ENCODE measurements at regions not wholly inside any gene's neighbourhood (a gene's known extent, or its start where the extent isn't known, plus 50 kb on each side); places are given as distances from the start of the nearest gene placed in this dataset.
"Not testable (repeated sequence)": the region's sequence is repeated elsewhere in the genome, so short reads cannot be mapped to it uniquely, and the experiment has no call there.

GRCh38 chr12:24654344-24654743 is 294.6 kb downstream of the BCAT1 start:
- H3K27me3 ChIP-seq (replicated peaks in 2 of 5; ENCODE audit: control insufficient read depth in 4 of 5, insufficient read depth in 5 of 5, low read length in 4 of 5); POLR2A ChIA-PET; H3K9me3 ChIP-seq (ENCODE audit: control extremely low read depth in 1 of 5, control insufficient read depth in 4 of 5, insufficient read depth in 2 of 5, low read depth in 1 of 5, low read length in 4 of 5); H3K36me3 ChIP-seq (ENCODE audit: control insufficient read depth in 4 of 4, insufficient read depth in 4 of 4, low read length in 3 of 4); H3K27ac ChIP-seq (ENCODE audit: insufficient read depth in 1 of 2, low read depth in 1 of 2, low read length in 2 of 2, poor library complexity in 1 of 2, severe bottlenecking in 2 of 2); DNase-seq; H3K4me1 ChIP-seq (ENCODE audit: control extremely low read depth in 1 of 4, control insufficient read depth in 4 of 4, insufficient read depth in 4 of 4, low read length in 3 of 4); H3K4me3 ChIP-seq (ENCODE audit: control insufficient read depth in 1 of 7, extremely low read depth in 1 of 7, insufficient read depth in 4 of 7, low read depth in 2 of 7, low read length in 6 of 7): not testable (repeated sequence)
- CTCF ChIA-PET: interaction anchor here (1.2 kb wide), 1 partner anchor 10 kb away, joined by 3 read pairs; no protein-coding TSS in a partner anchor
- WGBS (ENCODE audit: insufficient coverage): 100% methylated on average over 2 of the region's 4 CpGs

GRCh38 chr12:24649634-24650033 is 299.3 kb downstream of the BCAT1 start:
- POLR2A ChIA-PET: no interaction called here
- WGBS (ENCODE audit: insufficient coverage): 100% methylated on average over 4 of the region's 4 CpGs

GRCh38 chr12:24649209-24649608 is 299.7 kb downstream of the BCAT1 start:
- CTCF ChIA-PET: interaction anchor here (1.4 kb wide), 1 partner anchor 78 kb away, joined by 3 read pairs; no protein-coding TSS in a partner anchor

More at GRCh38 chr12:24649634-24650033, 299.3 kb downstream of the BCAT1 start:
- H3K4me1 ChIP-seq (ENCODE audit: control extremely low read depth in 1 of 4, control insufficient read depth in 4 of 4, insufficient read depth in 4 of 4, low read length in 3 of 4): no peaks in the 10 kb centered on the region
- H3K27me3 ChIP-seq (replicated peaks in 2 of 5; ENCODE audit: control insufficient read depth in 4 of 5, insufficient read depth in 5 of 5, low read length in 4 of 5): no peaks in the 10 kb centered on the region
- no peak for DNase-seq
- no peaks in the 10 kb centered on the region for H3K9me3 ChIP-seq (ENCODE audit: control extremely low read depth in 1 of 5, control insufficient read depth in 4 of 5, insufficient read depth in 2 of 5, low read depth in 1 of 5, low read length in 4 of 5)
- no peak overlapping the region for H3K27ac ChIP-seq (ENCODE audit: insufficient read depth in 1 of 2, low read depth in 1 of 2, low read length in 2 of 2, poor library complexity in 1 of 2, severe bottlenecking in 2 of 2)
- CTCF ChIA-PET: interaction anchor here (1.4 kb wide), 1 partner anchor 78 kb away, joined by 3 read pairs; no protein-coding TSS in a partner anchor
- H3K4me3 ChIP-seq (ENCODE audit: control insufficient read depth in 1 of 7, extremely low read depth in 1 of 7, insufficient read depth in 4 of 7, low read depth in 2 of 7, low read length in 6 of 7): no peak overlapping the region
- no peaks in the 10 kb centered on the region for H3K36me3 ChIP-seq (ENCODE audit: control insufficient read depth in 4 of 4, insufficient read depth in 4 of 4, low read length in 3 of 4)

GRCh38 chr12:24645254-24645653 is 303.6 kb downstream of the BCAT1 start:
- Histone ChIP-seq H3K4me1 (ENCODE audit: control extremely low read depth in 1 of 4, control insufficient read depth in 4 of 4, insufficient read depth in 4 of 4, low read length in 3 of 4) (no peaks in the 10 kb centered on the region), H3K9me3 (ENCODE audit: control extremely low read depth in 1 of 5, control insufficient read depth in 4 of 5, insufficient read depth in 2 of 5, low read depth in 1 of 5, low read length in 4 of 5) (no peaks in the 10 kb centered on the region), H3K27ac (ENCODE audit: insufficient read depth in 1 of 2, low read depth in 1 of 2, low read length in 2 of 2, poor library complexity in 1 of 2, severe bottlenecking in 2 of 2) (no peak overlapping the region), H3K36me3 (ENCODE audit: control insufficient read depth in 4 of 4, insufficient read depth in 4 of 4, low read length in 3 of 4) (no peaks in the 10 kb centered on the region), H3K27me3 (replicated peaks in 2 of 5; ENCODE audit: control insufficient read depth in 4 of 5, insufficient read depth in 5 of 5, low read length in 4 of 5) (no peaks in the 10 kb centered on the region), H3K4me3 (ENCODE audit: control insufficient read depth in 1 of 7, extremely low read depth in 1 of 7, insufficient read depth in 4 of 7, low read depth in 2 of 7, low read length in 6 of 7) (no peak overlapping the region)
- WGBS (ENCODE audit: insufficient coverage): no CpG with 5 or more reads among the region's 1 CpG
- DNase-seq: no peak
- POLR2A ChIA-PET: no interaction called here
- CTCF ChIA-PET: interaction anchor here (1.5 kb wide), 1 partner anchor 9 kb away, joined by 3 read pairs; no protein-coding TSS in a partner anchor

More at GRCh38 chr12:24649209-24649608, 299.7 kb downstream of the BCAT1 start:
- Histone ChIP-seq H3K4me1 (ENCODE audit: control extremely low read depth in 1 of 4, control insufficient read depth in 4 of 4, insufficient read depth in 4 of 4, low read length in 3 of 4) (no peaks in the 10 kb centered on the region), H3K27me3 (replicated peaks in 2 of 5; ENCODE audit: control insufficient read depth in 4 of 5, insufficient read depth in 5 of 5, low read length in 4 of 5) (no peaks in the 10 kb centered on the region), H3K4me3 (ENCODE audit: control insufficient read depth in 1 of 7, extremely low read depth in 1 of 7, insufficient read depth in 4 of 7, low read depth in 2 of 7, low read length in 6 of 7) (no peak overlapping the region), H3K9me3 (ENCODE audit: control extremely low read depth in 1 of 5, control insufficient read depth in 4 of 5, insufficient read depth in 2 of 5, low read depth in 1 of 5, low read length in 4 of 5) (no peaks in the 10 kb centered on the region), H3K27ac (ENCODE audit: insufficient read depth in 1 of 2, low read depth in 1 of 2, low read length in 2 of 2, poor library complexity in 1 of 2, severe bottlenecking in 2 of 2) (no peak overlapping the region), H3K36me3 (ENCODE audit: control insufficient read depth in 4 of 4, insufficient read depth in 4 of 4, low read length in 3 of 4) (no peaks in the 10 kb centered on the region)
- WGBS (ENCODE audit: insufficient coverage): no CpG with 5 or more reads among the region's 3 CpGs
- POLR2A ChIA-PET: no interaction called here
- DNase-seq: no peak

- Histone ChIP-seq H3K27me3 (replicated peaks in 2 of 5; ENCODE audit: control insufficient read depth in 4 of 5, insufficient read depth in 5 of 5, low read length in 4 of 5) (no peaks in the 10 kb centered on the region), H3K9me3 (ENCODE audit: control extremely low read depth in 1 of 5, control insufficient read depth in 4 of 5, insufficient read depth in 2 of 5, low read depth in 1 of 5, low read length in 4 of 5) (no peaks in the 10 kb centered on the region), H3K4me1 (ENCODE audit: control extremely low read depth in 1 of 4, control insufficient read depth in 4 of 4, insufficient read depth in 4 of 4, low read length in 3 of 4) (no peaks in the 10 kb centered on the region), H3K36me3 (ENCODE audit: control insufficient read depth in 4 of 4, insufficient read depth in 4 of 4, low read length in 3 of 4) (no peaks in the 10 kb centered on the region), H3K27ac (ENCODE audit: insufficient read depth in 1 of 2, low read depth in 1 of 2, low read length in 2 of 2, poor library complexity in 1 of 2, severe bottlenecking in 2 of 2) (no peak overlapping the region), H3K4me3 (ENCODE audit: control insufficient read depth in 1 of 7, extremely low read depth in 1 of 7, insufficient read depth in 4 of 7, low read depth in 2 of 7, low read length in 6 of 7) (no peak overlapping the region)
- peak in 1 of 3 donors; percentile 1 for DNase-seq
- ChIA-PET CTCF (interaction anchor here (0.9 to 1.5 kb wide), 2 partner anchors 10 to 14 kb away, joined by 3 read pairs; no protein-coding TSS in a partner anchor), POLR2A (no interaction called here)
- 80% methylated on average over 2 of the region's 4 CpGs for WGBS (ENCODE audit: insufficient coverage)
These were observed 305.5 kb downstream of the BCAT1 start for GRCh38 chr12:24643120-24644119.

GRCh38 chr12:24639641-24640040 is 309.3 kb downstream of the BCAT1 start:
- no peaks in the 10 kb centered on the region for H3K27me3 ChIP-seq (replicated peaks in 2 of 5; ENCODE audit: control insufficient read depth in 4 of 5, insufficient read depth in 5 of 5, low read length in 4 of 5)
- no peaks in the 10 kb centered on the region for H3K36me3 ChIP-seq (ENCODE audit: control insufficient read depth in 4 of 4, insufficient read depth in 4 of 4, low read length in 3 of 4)
- H3K4me3 ChIP-seq (ENCODE audit: control insufficient read depth in 1 of 7, extremely low read depth in 1 of 7, insufficient read depth in 4 of 7, low read depth in 2 of 7, low read length in 6 of 7): no peak overlapping the region
- CTCF ChIA-PET: no interaction called here
- no peak for DNase-seq
- POLR2A ChIA-PET: no interaction called here
- H3K9me3 ChIP-seq (ENCODE audit: control extremely low read depth in 1 of 5, control insufficient read depth in 4 of 5, insufficient read depth in 2 of 5, low read depth in 1 of 5, low read length in 4 of 5): no peaks in the 10 kb centered on the region
- WGBS (ENCODE audit: insufficient coverage): no CpG with 5 or more reads among the region's 1 CpG
- no peaks in the 10 kb centered on the region for H3K4me1 ChIP-seq (ENCODE audit: control extremely low read depth in 1 of 4, control insufficient read depth in 4 of 4, insufficient read depth in 4 of 4, low read length in 3 of 4)
- no peak overlapping the region for H3K27ac ChIP-seq (ENCODE audit: insufficient read depth in 1 of 2, low read depth in 1 of 2, low read length in 2 of 2, poor library complexity in 1 of 2, severe bottlenecking in 2 of 2)

GRCh38 chr12:24632466-24632865 is 316.4 kb downstream of the BCAT1 start:
- Histone ChIP-seq H3K4me3 (ENCODE audit: control insufficient read depth in 1 of 7, extremely low read depth in 1 of 7, insufficient read depth in 4 of 7, low read depth in 2 of 7, low read length in 6 of 7) (no peak overlapping the region), H3K9me3 (ENCODE audit: control extremely low read depth in 1 of 5, control insufficient read depth in 4 of 5, insufficient read depth in 2 of 5, low read depth in 1 of 5, low read length in 4 of 5) (peaks cover 0 to 3% (median 0%) of the 10 kb centered on the region in 5 experiments), H3K36me3 (ENCODE audit: control insufficient read depth in 4 of 4, insufficient read depth in 4 of 4, low read length in 3 of 4) (no peaks in the 10 kb centered on the region), H3K27me3 (replicated peaks in 2 of 5; ENCODE audit: control insufficient read depth in 4 of 5, insufficient read depth in 5 of 5, low read length in 4 of 5) (no peaks in the 10 kb centered on the region), H3K4me1 (ENCODE audit: control extremely low read depth in 1 of 4, control insufficient read depth in 4 of 4, insufficient read depth in 4 of 4, low read length in 3 of 4) (no peaks in the 10 kb centered on the region), H3K27ac (ENCODE audit: insufficient read depth in 1 of 2, low read depth in 1 of 2, low read length in 2 of 2, poor library complexity in 1 of 2, severe bottlenecking in 2 of 2) (no peak overlapping the region)
- DNase-seq: no peak
- POLR2A ChIA-PET: no interaction called here
- CTCF ChIA-PET: no interaction called here
- WGBS (ENCODE audit: insufficient coverage): no CpG with 5 or more reads among the region's 1 CpG
